ENCODE measurements at regions not wholly inside any gene's neighbourhood (a gene's known extent, or its start where the extent isn't known, plus 50 kb on each side); places are given as distances from the start of the nearest gene placed in this dataset.
"Not testable (repeated sequence)": the region's sequence is repeated elsewhere in the genome, so short reads cannot be mapped to it uniquely, and the experiment has no call there.

DNA sequence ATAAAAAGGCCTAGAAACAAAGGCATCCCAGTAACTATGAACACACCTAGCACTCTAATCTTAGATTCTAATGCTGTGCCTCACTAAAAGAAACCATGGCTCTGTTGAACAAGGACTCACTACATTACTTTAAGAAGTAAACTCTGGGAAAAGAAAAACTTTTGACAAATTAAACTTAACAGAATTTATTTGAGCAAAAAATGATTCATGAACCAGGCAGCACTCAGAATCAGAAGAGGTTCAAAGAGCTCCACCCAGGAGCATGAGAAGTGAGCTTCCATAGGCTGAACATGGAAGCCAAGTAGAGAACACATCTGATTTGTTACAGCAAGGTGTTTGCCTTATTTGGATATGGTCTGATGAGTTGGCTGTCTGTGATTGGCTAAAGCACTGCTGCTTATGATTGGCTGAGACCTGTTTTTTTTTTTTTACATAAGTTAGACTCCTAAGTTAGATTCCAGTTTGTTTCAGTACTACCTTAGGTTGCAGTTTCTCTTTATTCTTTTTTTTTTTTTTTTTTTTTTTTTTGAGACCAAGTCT is 343.6 kb upstream of the SASH1 start:
- DNase-seq, result no peak

DNA sequence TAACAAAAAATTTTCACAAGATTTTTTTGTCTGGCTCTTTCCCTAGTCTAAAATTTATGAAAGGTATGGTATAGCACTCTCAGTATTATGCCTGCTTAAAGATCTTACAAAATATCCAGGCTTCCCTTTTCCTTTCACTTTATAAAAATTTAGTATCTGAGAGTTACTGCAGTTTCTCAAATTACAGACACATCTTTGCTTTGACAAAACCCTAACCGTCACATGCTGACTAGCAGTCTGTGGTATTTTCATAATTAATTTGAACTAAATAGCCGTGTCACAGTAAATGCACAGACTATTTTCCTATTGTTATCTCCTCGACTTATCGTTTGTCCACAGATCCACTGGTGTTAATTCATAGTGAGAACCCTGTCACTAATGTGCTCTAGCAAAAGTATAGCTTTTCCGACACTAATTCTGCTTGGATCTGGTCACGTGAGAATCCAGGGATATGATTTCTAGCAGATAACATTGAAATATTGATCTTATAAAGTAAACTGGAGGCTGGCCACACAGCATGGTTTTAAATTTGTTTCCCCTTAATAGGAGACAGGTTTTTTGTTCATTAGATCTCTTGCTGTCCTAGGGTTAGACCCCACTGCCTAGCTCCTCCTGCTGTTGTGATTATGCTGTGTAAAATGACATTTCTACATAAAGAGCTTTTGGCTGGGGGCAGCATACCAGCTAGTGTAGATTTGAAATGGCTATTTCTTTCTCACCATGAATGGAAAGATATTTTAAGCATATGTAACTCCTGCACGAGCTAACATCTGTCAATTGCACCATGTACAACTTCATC is 340.6 kb upstream of the SASH1 start:
- no peak for DNase-seq

DNA sequence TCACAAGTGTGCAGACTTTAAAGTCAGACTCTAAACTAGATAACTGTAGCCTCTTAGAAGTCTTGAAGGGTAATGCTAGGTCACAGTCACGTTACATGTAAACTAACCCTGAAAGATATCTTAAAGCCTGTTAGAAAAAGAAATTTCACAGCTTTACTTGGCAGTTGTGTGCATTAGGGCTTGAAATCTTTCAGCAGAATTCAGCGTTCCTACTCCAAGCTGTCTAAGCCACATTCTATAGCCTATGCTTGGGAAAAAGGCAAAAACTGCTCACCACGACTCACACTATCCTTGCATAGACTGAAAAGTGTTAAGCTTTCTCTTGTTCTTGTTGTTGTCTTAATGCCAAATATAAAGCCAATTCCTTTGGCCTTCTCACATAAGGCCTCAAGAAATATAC is 338.0 kb upstream of the SASH1 start:
- DNase-seq, result no peak

DNA sequence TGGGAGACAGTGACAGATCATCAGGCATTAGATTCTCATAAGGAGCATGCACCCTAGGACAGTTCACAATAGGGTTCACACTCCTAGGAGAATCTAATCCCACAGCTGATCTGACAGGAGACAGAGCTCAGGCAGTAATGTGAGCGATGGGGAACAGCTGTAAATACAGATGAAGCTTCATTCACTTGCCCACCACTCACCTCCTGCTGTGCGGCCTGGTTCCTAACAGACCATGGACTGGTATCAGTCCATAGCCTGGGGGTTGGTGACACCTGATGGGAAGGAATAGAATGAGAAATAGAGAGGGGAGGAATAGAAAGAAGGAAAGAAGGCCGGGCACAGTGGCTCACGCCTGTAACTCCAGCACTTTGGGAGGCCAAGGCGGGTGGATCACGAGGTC is 336.8 kb upstream of the SASH1 start:
- no peak for DNase-seq

DNA sequence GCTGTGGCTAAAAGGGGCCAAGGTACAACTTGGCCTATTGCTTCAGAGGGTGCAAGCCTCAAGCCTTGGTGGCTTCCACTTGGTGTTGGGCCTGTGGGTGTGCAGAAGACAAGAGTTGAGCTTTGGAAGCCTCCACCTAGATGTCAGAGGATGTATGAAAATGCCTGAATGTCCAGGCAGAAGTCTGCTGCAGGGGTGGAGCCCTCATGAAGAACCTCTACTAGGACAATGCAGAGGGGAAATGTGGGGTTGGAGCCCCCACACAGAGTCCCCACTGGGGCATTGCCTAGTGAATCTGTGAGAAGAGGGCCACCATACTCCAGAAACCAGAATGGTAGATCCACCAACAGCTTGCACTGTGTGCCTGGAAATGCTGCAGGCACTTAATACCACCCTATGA is 332.1 kb upstream of the SASH1 start:
- DNase-seq, result not testable (repeated sequence)

DNA sequence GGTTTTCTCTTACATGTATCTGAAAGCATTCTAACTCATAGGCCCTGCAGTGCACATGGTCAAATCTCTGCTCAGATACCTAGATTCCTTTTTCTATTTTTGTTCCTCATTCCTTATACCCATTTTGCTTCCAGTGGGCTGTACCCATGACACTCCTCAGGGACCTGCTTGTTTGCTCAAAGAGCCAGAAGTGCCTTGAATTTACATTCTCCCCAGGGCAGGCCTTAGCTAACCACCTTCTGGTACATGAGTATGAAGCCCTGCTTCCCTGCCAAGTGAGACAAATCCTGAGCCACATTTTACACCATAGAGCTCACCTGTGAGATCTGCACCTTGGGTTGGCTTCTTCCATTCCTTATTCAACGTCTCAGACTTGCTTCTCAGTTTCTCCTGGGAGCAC is 326.6 kb upstream of the SASH1 start:
- DNase-seq, result no peak

DNA sequence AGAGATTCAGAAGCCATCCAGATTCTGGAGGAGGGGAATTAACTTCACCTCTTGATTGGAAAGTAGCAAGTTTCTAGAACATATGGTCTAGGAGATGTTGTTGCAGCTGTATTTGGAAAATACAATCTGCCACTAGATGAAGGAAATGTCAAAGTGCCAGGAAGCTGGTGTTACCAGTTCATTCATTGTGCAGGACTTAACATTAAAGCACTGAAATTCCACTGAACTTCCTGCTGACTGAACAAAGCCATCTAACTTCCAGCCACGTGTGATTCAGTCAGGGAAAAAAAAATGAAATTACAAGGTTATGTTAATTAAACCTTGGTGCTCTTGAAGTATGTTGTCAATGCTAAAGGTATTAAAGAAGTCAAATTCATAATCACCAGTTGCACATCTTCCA is 321.5 kb upstream of the SASH1 start:
- DNase-seq, result no peak

DNA sequence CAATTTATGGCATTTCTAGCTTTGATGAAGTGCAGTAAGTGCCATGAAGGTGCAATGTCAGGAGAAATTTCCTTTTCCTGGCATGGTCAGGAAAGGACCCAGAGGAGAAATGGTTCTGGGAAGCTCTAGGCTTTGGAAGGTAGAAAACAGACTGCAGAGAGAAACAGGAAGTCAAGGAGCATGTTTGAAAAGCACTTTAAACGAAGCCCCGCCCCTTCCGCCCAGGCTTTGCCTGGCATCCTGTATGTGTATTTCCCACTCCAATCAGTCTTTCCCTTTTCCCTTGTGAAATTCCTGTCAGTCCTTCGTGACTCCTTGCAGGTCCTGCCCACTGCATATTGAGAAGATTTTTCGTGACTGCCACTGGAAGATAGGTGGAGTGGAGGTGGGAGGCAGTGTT is 320.9 kb upstream of the SASH1 start:
- DNase-seq, result no peak

DNA sequence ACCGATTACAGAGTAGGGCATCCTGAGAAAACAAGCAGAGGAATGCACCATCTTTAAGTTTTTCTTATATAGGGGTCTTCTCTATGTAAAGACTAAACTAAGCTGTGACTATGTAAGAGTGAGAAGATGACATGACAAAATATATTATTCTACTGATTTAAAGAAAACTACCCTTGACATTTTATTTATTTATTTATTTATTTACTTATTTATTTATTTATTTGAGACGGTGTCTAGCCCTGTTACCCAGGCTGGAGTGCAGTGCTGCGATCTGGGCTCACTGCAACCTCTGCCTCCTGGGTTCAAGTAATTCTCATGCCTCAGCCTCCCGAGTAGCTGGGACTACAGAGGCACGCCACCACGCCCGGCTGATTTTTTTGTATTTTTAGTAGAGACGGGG is 320.4 kb upstream of the SASH1 start:
- DNase-seq, result not testable (repeated sequence)

DNA sequence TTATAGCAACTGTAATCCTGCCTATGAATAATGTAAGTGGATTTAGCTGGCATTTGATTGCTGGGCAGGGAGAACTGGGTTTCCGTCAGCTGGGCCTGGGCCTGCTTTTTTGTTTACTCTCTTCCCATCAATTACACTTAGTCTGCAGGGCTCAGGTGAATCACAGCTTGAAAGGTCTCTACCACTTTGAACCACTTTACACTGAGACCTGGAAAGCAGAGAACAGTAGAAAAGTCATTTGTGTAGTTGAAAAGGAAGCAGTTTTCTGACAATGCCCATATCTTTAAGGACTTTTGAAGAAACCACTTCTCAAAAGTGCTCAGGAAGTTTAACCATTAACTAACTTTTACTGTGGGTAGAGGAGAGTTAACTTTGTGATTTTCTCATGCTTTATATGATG is 315.4 kb upstream of the SASH1 start:
- no peak for DNase-seq

DNA sequence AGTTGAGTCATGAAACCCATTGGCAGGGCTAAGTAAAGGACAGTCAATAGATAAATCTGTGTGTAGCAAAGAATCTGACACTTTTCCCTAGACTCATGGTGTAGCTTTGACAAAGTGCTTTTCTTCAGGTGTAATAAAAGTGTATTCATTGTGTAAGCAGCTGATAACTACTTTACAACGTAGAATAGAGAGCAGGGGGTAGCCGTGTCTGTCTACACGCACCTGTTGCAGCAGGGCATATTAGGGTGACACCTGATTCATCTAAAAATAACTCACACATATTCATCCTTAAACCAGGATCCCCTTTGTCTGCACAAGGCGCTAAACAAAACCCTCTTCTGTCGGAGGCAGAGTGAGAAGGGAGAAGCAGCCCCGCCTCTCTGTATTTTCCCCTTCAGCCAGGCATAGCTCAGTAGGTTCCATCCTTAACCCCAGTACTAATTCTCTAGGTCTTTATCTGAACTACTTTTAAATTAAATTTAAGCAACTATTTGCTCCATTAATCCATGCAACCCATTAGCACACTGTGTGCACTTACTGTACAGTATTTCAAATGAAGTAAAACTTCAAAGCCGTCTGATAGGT is 306.7 kb upstream of the SASH1 start:
- no peak for DNase-seq

DNA sequence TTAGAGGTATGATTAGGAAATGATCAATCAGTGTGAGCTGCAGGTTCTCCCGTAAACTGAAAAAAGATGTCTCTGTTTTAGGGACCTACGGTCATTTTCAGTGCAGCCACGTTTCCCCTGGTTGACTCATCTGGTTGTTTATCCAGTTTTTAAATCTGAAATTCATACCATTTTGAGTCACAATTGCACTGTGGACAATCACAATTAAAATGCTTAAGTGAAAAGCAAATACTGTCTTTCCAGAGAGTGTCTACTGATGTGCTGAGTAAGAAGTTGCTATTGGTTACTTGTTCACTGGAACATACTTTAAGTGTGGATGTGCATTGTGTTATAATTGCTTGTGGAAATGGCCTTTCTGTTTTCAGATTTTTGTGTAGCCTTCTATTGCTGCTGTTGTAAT is 305.1 kb upstream of the SASH1 start:
- no peak for DNase-seq

DNA sequence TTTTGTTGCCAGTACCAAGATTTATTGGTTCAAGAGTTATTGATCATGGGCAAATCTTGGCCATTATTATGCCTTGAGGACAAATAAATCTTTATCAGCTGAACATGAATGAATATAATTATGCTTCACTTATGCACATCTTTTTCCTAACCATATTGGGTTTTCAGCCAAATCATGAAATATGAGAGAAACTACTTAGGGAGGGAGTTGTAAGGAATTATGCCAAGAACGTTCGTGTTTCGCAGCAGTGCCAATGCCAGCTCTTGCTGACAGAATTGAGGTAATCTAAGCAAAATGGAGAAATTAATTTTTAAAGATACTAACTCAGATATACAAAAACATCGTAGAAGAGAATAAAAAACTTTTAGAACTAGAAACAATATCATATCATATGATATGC is 301.1 kb upstream of the SASH1 start:
- DNase-seq, result no peak

DNA sequence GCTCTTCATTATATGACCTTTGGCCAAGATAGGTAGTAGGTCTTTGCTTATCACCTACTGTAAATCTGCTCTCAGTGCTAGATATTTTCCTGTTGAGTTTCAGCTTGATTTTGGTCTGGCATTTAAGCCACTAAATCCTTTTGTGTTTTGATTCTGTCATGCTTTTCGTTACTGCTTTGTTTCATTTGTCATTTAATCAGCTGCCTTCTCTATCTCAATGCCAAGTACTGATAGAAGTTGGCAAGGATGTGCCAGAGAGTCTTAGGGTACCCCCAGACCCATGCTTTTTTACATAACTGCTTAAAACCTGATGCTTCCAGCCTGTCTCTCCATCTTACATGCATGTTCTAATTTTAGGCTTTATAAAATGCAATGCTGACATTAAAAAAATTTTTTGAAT is 300.1 kb upstream of the SASH1 start:
- no peak for DNase-seq

DNA sequence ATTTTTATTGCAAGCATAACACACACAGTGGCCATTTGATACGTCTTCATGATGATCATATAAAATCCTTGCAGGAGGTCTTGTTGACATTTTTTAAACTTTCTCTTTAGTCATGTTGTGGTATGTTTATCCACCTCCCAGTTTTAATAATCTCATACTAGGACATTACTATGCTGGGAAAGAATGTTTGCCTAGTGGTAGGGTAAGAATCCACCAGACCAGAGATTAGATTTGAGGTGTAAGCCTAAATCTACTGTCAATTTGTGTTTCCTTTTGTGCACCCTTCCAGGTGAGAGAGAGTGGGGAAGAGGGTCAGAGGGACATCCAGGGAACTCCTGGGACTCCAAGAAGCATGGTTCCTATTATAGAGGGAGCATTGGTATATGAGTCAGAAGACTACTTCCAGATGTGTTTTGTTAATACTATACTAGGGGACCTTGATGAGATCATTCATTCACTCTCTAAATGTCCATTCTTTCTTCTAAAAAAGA is 298.3 kb upstream of the SASH1 start:
- DNase-seq, result no peak

DNA sequence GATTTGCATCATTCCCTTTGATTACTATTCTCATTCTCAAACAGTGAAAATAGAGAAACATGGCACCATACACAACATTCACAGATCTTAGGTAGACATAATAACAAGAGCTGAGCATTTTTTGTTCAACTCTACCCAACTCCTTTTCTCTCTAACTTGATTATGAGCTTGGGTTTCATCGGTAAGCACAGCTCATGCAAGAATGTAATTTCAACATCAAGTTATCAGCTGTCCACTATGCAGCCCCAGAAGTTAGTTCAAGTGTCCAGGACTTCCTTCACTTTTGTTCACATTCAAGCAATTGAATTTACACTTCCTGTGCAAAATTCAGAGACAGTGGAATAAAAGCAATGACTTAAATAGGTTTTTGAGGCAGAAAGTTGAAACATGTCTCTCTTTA is 297.7 kb upstream of the SASH1 start:
- DNase-seq, result no peak

DNA sequence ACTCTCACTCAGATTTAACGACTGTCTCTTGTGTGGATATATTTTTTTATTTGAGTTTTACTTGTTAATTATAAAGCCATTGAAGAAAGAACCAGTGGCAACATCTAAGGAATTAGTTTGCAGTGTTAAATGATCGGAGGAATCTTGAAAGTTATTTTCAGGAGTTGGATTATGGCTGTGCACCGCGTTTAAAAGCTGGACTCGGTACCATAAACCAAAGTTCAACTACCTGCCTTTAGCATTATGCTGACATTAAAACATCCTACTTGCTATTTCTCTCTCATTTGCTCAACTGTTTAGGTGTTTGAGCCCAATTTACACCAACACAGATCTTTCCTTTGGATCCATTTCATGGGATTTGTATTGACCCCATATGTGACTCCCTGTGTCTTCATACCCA is 289.4 kb upstream of the SASH1 start:
- DNase-seq, result no peak

DNA sequence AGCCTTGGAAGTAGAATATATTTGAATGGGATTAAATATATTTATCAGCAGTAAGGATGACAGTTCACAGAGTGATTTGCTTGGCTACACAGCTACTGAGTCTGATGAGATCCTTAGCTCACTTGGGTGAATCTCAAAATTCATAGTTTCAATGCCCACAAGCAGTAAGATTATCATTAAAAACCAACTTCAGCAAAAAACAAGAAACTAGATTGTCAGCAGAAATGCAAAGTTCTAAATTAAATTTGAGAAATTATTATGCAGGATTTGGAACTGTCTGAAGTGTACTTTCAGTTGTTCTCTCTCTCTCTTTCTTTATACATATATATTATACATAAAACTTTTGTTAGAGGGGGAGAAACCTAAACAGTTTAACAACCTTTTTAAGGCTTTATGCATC is 288.8 kb upstream of the SASH1 start:
- no peak for DNase-seq

DNA sequence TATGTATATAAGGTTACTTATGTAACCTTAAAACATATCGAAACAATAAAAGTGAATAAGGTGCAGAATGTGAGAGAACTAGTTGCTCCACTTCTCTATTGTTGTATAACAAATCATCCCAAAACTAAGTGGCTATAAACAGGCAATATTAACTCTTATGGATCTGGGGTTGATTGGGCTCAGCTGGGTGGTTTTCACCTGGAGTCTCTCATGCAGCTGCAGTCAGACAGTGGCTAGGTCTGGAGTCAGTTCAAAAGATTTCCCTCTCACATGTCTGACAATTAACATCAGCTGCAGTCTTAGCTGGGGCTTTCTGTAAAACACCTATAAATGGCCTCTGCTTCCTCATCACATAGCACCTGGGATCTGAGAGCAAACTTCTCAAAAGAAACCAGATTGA is 288.4 kb upstream of the SASH1 start:
- no peak for DNase-seq

DNA sequence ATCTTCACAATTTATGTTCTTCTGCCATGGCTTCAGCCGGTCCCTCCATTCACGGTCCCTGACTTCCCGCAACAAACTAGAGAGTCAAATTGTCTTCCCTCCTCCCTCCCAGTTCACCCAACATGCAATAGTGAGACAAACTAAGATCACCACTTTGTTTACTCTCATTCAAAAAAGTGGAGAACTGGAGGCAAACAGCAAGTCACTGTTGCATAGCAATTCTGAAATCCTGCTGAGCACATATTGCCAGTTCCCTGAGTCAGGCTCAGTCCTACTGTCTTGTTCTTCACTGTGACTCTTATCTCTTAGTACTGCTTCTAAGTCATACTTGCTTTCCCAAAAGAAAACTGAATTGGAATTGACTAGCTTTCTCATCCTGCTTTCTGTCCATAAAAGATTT is 287.2 kb upstream of the SASH1 start:
- DNase-seq, result no peak

DNA sequence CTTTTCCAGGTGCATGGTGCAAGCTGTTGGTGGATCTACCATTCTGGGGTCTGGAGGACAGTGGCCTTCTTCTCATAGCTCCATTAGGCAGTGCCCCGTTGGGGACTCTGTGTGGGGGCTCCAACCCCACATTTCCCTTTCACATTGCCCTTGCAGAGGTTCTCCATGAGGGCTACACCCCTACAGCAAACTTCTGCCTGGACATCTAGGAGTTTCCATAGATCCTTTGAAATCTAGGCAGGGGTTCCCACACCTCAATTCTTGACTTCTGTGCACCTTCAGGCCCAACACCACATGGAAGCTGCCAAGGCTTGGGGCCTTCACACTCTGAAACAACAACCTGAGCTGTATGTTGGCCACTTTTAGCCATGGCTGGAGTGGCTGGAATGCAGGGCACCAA is 282.8 kb upstream of the SASH1 start:
- no peak for DNase-seq

DNA sequence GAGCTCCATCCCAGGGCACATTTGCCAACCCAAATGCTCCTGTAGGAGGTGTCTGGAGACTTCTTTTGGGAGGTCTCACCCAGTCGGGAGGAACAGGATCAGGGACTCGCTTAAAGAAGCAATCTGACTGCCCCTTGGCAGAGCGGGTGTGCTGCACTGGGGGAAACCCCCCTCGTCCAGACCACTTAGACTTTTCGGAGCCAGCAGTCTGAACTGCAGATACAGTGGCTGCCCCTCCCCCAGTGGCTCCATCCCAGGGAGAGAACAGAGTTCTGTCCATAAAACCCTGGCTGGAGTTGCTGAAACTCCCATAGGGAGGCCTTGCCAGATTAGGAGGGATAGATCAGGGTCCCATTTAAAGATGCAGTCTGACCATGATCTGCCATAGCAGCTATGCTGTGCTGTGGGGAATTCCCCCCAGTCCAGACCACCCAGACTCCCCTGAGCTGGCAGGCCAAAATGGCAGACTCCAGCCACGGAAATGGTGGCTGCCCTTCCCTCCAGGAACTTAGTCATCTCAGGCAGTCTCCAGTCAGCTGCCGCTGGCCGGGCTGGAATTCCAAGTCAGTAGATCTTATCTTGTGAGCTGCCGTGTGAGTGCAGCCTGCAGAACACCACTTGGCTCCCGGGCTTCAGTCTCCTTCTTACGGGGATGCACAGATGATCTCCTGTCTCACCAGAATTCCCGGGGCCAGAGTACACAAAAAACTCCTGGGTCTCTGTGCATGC is 278.1 kb upstream of the SASH1 start:
- DNase-seq, result no peak

DNA sequence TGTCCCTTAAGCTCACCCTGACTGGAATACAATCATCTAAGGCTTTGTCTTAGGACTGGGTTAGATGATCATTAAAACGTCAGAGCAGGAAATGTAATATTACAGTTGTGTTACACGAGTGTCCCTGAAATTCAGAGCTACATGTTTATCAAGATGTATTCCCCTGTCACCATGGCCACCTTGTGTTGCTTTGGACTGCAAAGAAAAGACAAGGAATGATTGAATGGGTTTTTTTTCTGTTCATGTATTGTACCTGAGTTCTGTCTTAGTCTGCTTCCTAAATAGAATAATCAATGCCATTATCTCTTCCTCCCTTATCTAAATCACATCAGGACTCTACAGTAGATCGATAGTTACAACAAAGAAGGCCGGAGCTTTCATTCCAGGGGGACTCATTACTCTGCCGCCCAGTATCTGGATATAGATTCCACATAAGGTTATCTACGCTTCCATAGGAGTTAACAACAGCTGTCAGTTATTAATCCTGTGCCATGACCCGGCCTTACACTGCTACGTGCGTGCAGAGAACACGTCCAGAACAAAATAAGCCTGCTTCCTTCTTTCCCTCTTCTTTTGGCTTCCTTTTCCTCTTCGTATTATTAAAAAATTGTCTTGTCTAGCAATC is 274.1 kb upstream of the SASH1 start:
- no peak for DNase-seq

Measured in activated CD4-positive, alpha-beta T cell treated with anti-CD3 and anti-CD28 coated beads for 48 hours (primary cell).